Activated B cell treated with CpG ODN at 0.5 μM for 24 hours (primary cell): ENCODE measurements at regions not wholly inside any gene's neighbourhood (a gene's known extent, or its start where the extent isn't known, plus 50 kb on each side); places are given as distances from the start of the nearest gene placed in this dataset.

Source experiments
- ATAC-seq: fragments of 200-7000 bp; cut with Tn5 transposase; one replicate; pipeline ENCODE4 v1.10.0; 2021; ENCODE audit warnings: low read depth, mild to moderate bottlenecking, moderate library complexity
- CTCF ChIA-PET: fragments of 350-600 bp; sonication (Branson Sonifier 250); formaldehyde crosslinking; loops from one replicate; lab custom pipeline; 2021; ENCODE audit warnings: antibody characterized with exemption; lab: Charles Lee
- POLR2A ChIA-PET: fragments of 350-600 bp; sonication (Branson Sonifier 250); formaldehyde crosslinking; loops from one replicate; lab custom pipeline; 2021; ENCODE audit warnings: antibody characterized with exemption; lab: Charles Lee
- DNase-seq: peaks from one replicate; pipeline ENCODE4 v3.0.0; 2022
- H3K27ac Mint-ChIP-seq: one replicate; pipeline ENCODE4 v1.8.0; 2020; ENCODE audit warnings: mixed read lengths
- H3K27me3 Mint-ChIP-seq: one replicate; pipeline ENCODE4 v1.8.0; 2021; ENCODE audit warnings: mixed read lengths
- H3K36me3 Mint-ChIP-seq: one replicate; pipeline ENCODE4 v1.8.0; 2021; ENCODE audit warnings: low read depth, mixed read lengths
- H3K4me1 Mint-ChIP-seq: one replicate; pipeline ENCODE4 v1.8.0; 2021; ENCODE audit warnings: mixed read lengths
- H3K4me3 Mint-ChIP-seq: one replicate; pipeline ENCODE4 v1.8.0; 2020; ENCODE audit warnings: mild to moderate bottlenecking, mixed read lengths
- H3K9me3 Mint-ChIP-seq: one replicate; pipeline ENCODE4 v1.8.0; 2020; ENCODE audit warnings: mixed read lengths
- CTCF ChIP-seq: fragments of 200-600 bp; IDR thresholded peaks from one replicate; pipeline ENCODE4 v1.8.0; 2022; ENCODE audit warnings: antibody characterized with exemption, mild to moderate bottlenecking
- intact Hi-C: fragments of 100-400 bp; cut with micrococcal nuclease; formaldehyde crosslinking; loops from one replicate; pipeline ENCODE4 v1.15.1; 2024

GRCh38 chr1:162943622-162944021 is 82.6 kb upstream of the CCDC190 start:
- ChIA-PET POLR2A (no interaction called here), CTCF (no interaction called here)
- Mint-ChIP-seq H3K27me3 (peaks cover 6% of the 10 kb centered on the region), H3K36me3 (no peaks in the 10 kb centered on the region), H3K27ac (no peak overlapping the region), H3K4me3 (no peak overlapping the region), H3K4me1 (no peaks in the 10 kb centered on the region), H3K9me3 (no peaks in the 10 kb centered on the region)
- TF ChIP-seq CTCF, result no peak
- ATAC-seq, result no peak
- intact Hi-C loops, result no loop called here
- DNase-seq, result no peak

- ChIA-PET POLR2A (no interaction called here), CTCF (no interaction called here)
- no peaks in the 10 kb centered on the region for H3K4me1 Mint-ChIP-seq
- no peak overlapping the region for H3K4me3 Mint-ChIP-seq
- DNase-seq (no peak), ATAC-seq (no peak)
- intact Hi-C loops, result no loop called here
- no peaks in the 10 kb centered on the region for H3K9me3 Mint-ChIP-seq
- no peak overlapping the region for H3K27ac Mint-ChIP-seq
- H3K36me3 Mint-ChIP-seq, result no peaks in the 10 kb centered on the region
- H3K27me3 Mint-ChIP-seq, result peaks cover 6% of the 10 kb centered on the region
- no peak for TF ChIP-seq CTCF
Observed at GRCh38 chr1:162942916-162943559, 82.1 kb upstream of the CCDC190 start.

- ATAC-seq (no peak), DNase-seq (no peak)
- Mint-ChIP-seq H3K4me3 (no peak overlapping the region), H3K4me1 (no peaks in the 10 kb centered on the region), H3K27me3 (peaks cover 5% of the 10 kb centered on the region), H3K27ac (no peak overlapping the region), H3K9me3 (no peaks in the 10 kb centered on the region), H3K36me3 (no peaks in the 10 kb centered on the region)
- no peak for TF ChIP-seq CTCF
- POLR2A ChIA-PET, result no interaction called here
- intact Hi-C loops, result no loop called here
- CTCF ChIA-PET, result no interaction called here
Observed at GRCh38 chr1:162941024-162941423, 80.0 kb upstream of the CCDC190 start.

GRCh38 chr1:162939035-162939434 is 78.1 kb upstream of the CCDC190 start:
- TF ChIP-seq CTCF, result no peak
- POLR2A ChIA-PET, result no interaction called here
- Mint-ChIP-seq H3K27me3 (peaks cover 5% of the 10 kb centered on the region), H3K9me3 (no peaks in the 10 kb centered on the region), H3K4me3 (no peak overlapping the region), H3K4me1 (no peaks in the 10 kb centered on the region), H3K27ac (no peak overlapping the region), H3K36me3 (no peaks in the 10 kb centered on the region)
- intact Hi-C loops, result no loop called here
- ATAC-seq (no peak), DNase-seq (no peak)
- CTCF ChIA-PET, result no interaction called here

- Mint-ChIP-seq H3K9me3 (no peaks in the 10 kb centered on the region), H3K27me3 (peaks cover 5% of the 10 kb centered on the region), H3K4me1 (no peaks in the 10 kb centered on the region), H3K36me3 (no peaks in the 10 kb centered on the region), H3K27ac (no peak overlapping the region), H3K4me3 (no peak overlapping the region)
- no peak for DNase-seq
- ChIA-PET POLR2A (no interaction called here), CTCF (no interaction called here)
- TF ChIP-seq CTCF, result no peak
- no peak for ATAC-seq
- intact Hi-C loops, result no loop called here
Observed at GRCh38 chr1:162937716-162938395, 76.9 kb upstream of the CCDC190 start.
